HG03280 (cell line): ENCODE measurements at regions not wholly inside any gene's neighbourhood (a gene's known extent, or its start where the extent isn't known, plus 50 kb on each side); places are given as distances from the start of the nearest gene placed in this dataset.

Experiments
- ATAC-seq: cut with Tn5 transposase; IDR thresholded peaks from one replicate; pipeline ENCODE4 v1.9.1; 2021; ENCODE audit warnings: mild to moderate bottlenecking, moderate library complexity; ENCODE audit not compliant: unreplicated experiment

- peak; percentile 63 for ATAC-seq
Measured at GRCh38 chr13:42720113-42720857, 61.1 kb upstream of the FAM216B start.

- ATAC-seq: no peak
Measured at GRCh38 chr13:42720858-42721219, 60.5 kb upstream of the FAM216B start.

GRCh38 chr13:42722883-42723539 is 58.4 kb upstream of the FAM216B start:
- ATAC-seq: no peak

GRCh38 chr13:42728507-42729180 is 52.7 kb upstream of the FAM216B start:
- no peak for ATAC-seq

- no peak for ATAC-seq
Measured at GRCh38 chr13:42729857-42730402, 51.5 kb upstream of the FAM216B start.
